ENCODE measurements at regions not wholly inside any gene's neighbourhood (a gene's known extent, or its start where the extent isn't known, plus 50 kb on each side); places are given as distances from the start of the nearest gene placed in this dataset.

GRCh38 chr11:30650266-30650665, 64.1 kb upstream of the MPPED2 start:
- TF ChIP-seq YY1 (IDR thresholded peaks at IDR 0.05; ENCODE audit: low read depth) (no peak), NFIC (IDR thresholded peaks at IDR 0.05; ENCODE audit: borderline replicate concordance) (no peak), USF1 (IDR thresholded peaks at IDR 0.05; ENCODE audit: borderline replicate concordance, low read depth) (no peak), TEAD4 (IDR thresholded peaks at IDR 0.05; ENCODE audit: borderline replicate concordance, insufficient read depth) (no peak), EP300 (IDR thresholded peaks at IDR 0.05; ENCODE audit: borderline replicate concordance in 1 of 2, low read depth in 1 of 2, low read length in 1 of 2) (no peak), JUND (IDR thresholded peaks at IDR 0.05) (no peak)
- TF ChIP-seq, protein P1, sequence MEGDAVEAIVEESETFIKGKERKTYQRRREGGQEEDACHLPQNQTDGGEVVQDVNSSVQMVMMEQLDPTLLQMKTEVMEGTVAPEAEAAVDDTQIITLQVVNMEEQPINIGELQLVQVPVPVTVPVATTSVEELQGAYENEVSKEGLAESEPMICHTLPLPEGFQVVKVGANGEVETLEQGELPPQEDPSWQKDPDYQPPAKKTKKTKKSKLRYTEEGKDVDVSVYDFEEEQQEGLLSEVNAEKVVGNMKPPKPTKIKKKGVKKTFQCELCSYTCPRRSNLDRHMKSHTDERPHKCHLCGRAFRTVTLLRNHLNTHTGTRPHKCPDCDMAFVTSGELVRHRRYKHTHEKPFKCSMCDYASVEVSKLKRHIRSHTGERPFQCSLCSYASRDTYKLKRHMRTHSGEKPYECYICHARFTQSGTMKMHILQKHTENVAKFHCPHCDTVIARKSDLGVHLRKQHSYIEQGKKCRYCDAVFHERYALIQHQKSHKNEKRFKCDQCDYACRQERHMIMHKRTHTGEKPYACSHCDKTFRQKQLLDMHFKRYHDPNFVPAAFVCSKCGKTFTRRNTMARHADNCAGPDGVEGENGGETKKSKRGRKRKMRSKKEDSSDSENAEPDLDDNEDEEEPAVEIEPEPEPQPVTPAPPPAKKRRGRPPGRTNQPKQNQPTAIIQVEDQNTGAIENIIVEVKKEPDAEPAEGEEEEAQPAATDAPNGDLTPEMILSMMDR (IDR thresholded peaks at IDR 0.05): no peak

Measured in SK-N-SH (cell line).